Activated T-helper 2 cell treated with anti-CD3 and anti-CD28 coated beads, Interferon-gamma antibody, Interleukin-2, Interleukin-4, amounts not matched to agents 10 μg/mL and 5 μg/mL and 100 μg/mL, durations not matched to agents 14 hours and 24 hours and 36 hours (primary cell): ENCODE measurements at regions not wholly inside any gene's neighbourhood (a gene's known extent, or its start where the extent isn't known, plus 50 kb on each side); places are given as distances from the start of the nearest gene placed in this dataset.
"Not testable (repeated sequence)": the region's sequence is repeated elsewhere in the genome, so short reads cannot be mapped to it uniquely, and the experiment has no call there.

Source experiments
- DNase-seq: peaks from one replicate; pipeline ENCODE4 v3.0.0; 2021; ENCODE audit warnings: low spot score
- H3K27ac Mint-ChIP-seq: one replicate; pipeline ENCODE4 v1.8.0; 2021; ENCODE audit warnings: mixed read lengths
- H3K27me3 Mint-ChIP-seq: one replicate; pipeline ENCODE4 v1.8.0; 2021; ENCODE audit warnings: low read depth, mixed read lengths
- H3K36me3 Mint-ChIP-seq: one replicate; pipeline ENCODE4 v1.8.0; 2021; ENCODE audit warnings: low read depth, mixed read lengths
- H3K4me1 Mint-ChIP-seq: one replicate; pipeline ENCODE4 v1.8.0; 2021; ENCODE audit warnings: low read depth, mixed read lengths
- H3K4me3 Mint-ChIP-seq: one replicate; pipeline ENCODE4 v1.8.0; 2021; ENCODE audit warnings: low read depth, mild to moderate bottlenecking, moderate library complexity, mixed read lengths
- H3K9me3 Mint-ChIP-seq: one replicate; pipeline ENCODE4 v1.8.0; 2021; ENCODE audit warnings: mixed read lengths
- intact Hi-C: fragments of 100-400 bp; cut with micrococcal nuclease; formaldehyde crosslinking; loops from one replicate; pipeline ENCODE4 v1.15.1; 2023

DNA sequence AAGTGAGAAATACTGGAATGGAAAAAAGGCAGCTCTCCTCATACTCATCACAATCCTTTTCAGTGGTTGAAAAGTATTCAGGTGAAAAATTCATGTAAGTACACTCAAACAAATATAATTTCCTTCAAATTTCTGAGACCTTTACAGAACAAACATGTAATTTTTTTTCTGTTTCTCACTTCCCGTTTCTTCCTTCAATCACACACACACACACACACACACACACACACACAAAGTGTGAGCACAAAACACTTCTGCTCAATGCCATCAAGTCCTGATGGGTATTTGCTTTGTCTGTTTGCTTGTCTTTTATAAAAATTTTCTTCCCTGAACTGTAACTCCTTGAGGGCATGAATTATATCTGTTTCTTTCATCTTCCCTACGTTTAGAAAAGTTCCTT is 110.6 kb downstream of the LIG4 start:
- no peak overlapping the region for H3K4me3 Mint-ChIP-seq
- H3K4me1 Mint-ChIP-seq = no peaks in the 10 kb centered on the region
- no peaks in the 10 kb centered on the region for H3K36me3 Mint-ChIP-seq
- DNase-seq = no peak
- no peak overlapping the region for H3K27ac Mint-ChIP-seq
- H3K27me3 Mint-ChIP-seq = no peaks in the 10 kb centered on the region
- intact Hi-C loops = no loop called here
- H3K9me3 Mint-ChIP-seq = no peaks in the 10 kb centered on the region

DNA sequence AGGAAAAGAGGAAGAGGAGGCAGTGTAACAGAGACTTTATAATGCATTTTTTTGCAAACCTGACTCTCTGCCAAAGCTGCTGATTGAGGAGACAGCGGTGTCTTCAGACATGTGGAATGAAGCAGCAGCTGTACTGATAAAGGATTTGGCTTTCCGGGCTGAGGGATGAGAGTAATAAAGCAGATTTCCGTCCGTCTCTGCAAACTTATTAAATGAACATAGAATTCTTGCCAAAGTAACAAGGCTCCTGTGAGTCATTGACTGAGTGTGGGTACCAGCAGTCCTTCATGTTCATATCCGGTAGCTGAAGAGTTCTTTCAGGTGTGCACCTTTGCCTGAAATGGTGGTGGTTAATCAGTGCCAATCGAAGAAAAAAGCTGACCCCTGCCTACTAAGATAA is 112.6 kb downstream of the LIG4 start:
- Mint-ChIP-seq H3K27ac (no peak overlapping the region), H3K9me3 (no peaks in the 10 kb centered on the region), H3K27me3 (no peaks in the 10 kb centered on the region), H3K4me3 (no peak overlapping the region), H3K36me3 (no peaks in the 10 kb centered on the region), H3K4me1 (no peaks in the 10 kb centered on the region)
- intact Hi-C loops = no loop called here
- no peak for DNase-seq

DNA sequence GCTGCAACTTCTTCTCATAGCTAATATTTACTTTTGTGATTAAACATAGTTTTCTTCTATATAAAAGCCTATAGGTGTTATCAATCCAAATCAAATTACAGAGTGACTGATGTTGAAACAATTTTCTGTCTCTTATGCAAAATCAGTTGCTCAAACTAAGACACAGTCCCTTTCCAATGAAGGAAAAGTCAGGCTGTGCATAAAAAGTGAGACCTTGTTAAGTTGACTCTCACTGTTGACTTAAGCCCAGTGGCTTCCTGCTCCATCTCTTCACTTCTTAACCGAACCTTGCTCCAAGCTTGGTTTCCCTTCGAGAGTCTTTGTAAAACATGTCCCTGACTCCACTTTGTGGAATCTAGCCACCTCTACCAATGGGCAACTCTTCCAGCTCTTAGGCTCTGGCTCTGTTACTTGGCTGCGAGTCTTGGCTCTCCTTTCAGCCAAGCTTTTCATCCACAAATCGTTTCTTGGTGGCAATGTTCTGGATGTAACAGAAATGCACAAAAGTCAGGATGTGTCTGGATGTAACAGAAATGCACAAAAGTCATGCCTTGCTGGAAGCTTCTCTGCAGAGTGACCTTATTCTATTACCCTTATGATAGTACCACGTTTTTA is 118.9 kb downstream of the LIG4 start:
- no peaks in the 10 kb centered on the region for H3K36me3 Mint-ChIP-seq
- H3K9me3 Mint-ChIP-seq = no peaks in the 10 kb centered on the region
- no peak overlapping the region for H3K27ac Mint-ChIP-seq
- H3K27me3 Mint-ChIP-seq = no peaks in the 10 kb centered on the region
- DNase-seq = no peak
- intact Hi-C loops = no loop called here
- H3K4me1 Mint-ChIP-seq = no peaks in the 10 kb centered on the region
- no peak overlapping the region for H3K4me3 Mint-ChIP-seq

DNA sequence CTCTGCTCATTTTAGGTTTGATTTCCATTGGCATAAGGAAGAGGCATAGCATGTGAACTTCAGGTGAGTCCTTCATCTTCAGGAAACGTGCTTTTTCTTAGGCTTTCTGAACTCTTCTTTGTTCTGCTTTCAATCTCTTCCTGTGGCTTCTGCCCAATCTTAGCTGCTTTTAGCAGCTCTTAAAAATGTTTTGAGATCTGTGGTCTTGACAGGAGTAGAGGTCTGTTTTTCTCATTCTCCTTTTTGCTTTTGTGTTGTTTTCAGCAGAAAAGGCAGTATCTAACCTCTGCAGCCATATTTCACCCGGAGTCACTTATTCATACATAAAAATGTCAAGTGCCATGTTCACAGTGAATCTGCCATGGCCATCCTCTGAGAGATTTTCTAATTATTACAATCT is 120.3 kb downstream of the LIG4 start:
- no peaks in the 10 kb centered on the region for H3K27me3 Mint-ChIP-seq
- no peaks in the 10 kb centered on the region for H3K36me3 Mint-ChIP-seq
- no peak overlapping the region for H3K27ac Mint-ChIP-seq
- intact Hi-C loops = no loop called here
- H3K4me1 Mint-ChIP-seq = no peaks in the 10 kb centered on the region
- no peak for DNase-seq
- no peak overlapping the region for H3K4me3 Mint-ChIP-seq
- no peaks in the 10 kb centered on the region for H3K9me3 Mint-ChIP-seq

DNA sequence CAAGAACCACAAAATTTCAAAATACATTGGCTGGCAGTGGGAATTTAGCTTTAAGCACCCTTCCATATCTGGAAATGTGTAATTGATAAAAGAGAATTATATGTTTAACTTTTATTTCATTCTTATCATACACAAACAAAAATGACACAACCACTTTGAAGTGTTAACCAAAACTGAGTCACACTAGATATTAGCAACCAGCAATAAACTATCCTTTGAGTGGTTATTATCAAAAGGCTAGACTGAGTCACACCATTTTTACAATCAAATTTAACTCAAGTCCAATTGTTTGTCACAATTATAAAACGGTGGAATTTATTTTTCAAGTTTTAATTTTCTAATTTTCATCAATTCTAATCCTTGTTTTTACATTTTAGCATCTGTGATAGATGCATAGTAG is 121.7 kb downstream of the LIG4 start:
- Mint-ChIP-seq H3K4me1 (no peaks in the 10 kb centered on the region), H3K36me3 (no peaks in the 10 kb centered on the region), H3K9me3 (no peaks in the 10 kb centered on the region), H3K27ac (no peak overlapping the region), H3K27me3 (no peaks in the 10 kb centered on the region), H3K4me3 (no peak overlapping the region)
- intact Hi-C loops = no loop called here
- DNase-seq = no peak

DNA sequence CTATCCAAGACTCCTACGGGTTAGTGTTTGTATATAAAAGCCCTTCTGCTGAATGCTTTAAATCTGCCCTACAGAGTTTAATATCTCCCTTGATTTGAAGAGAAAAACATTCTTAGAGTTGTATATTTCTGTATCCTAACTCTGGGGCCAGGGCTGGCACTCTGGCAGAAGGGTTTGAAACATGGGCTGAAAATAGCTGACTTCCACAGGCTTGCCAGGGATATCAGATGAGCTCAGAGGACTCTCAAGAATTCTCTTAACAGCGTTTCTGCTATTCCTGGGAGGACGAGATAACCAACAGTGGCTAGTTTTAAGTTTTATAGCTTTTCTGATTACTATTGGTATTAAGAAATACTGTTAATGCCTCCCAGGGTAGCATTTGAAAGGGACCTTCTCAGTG is 127.5 kb downstream of the LIG4 start:
- Mint-ChIP-seq H3K36me3 (no peaks in the 10 kb centered on the region), H3K4me3 (no peak overlapping the region), H3K9me3 (no peaks in the 10 kb centered on the region), H3K27ac (no peak overlapping the region), H3K27me3 (no peaks in the 10 kb centered on the region), H3K4me1 (no peaks in the 10 kb centered on the region)
- intact Hi-C loops = no loop called here
- DNase-seq = no peak

DNA sequence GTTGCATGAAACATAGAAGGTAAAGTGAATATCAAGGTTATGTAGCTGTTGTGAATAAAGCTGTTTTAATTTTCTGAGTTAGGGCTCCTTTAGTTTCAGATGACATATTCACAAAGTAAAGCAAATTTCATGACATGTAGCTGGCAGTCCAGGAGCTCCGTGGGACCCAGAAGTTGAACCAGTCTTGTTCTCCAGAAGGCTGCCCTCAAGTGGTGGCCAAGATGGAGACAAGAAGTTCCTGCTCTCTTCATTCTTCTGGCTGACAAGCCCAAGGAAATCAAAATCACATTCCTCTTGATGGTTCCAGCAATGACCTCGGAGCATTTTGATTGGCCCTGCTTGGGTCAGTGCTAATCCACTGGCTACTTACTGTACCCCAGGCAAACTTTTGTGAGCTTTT is 128.7 kb downstream of the LIG4 start:
- H3K27ac Mint-ChIP-seq = no peak overlapping the region
- H3K27me3 Mint-ChIP-seq = no peaks in the 10 kb centered on the region
- intact Hi-C loops = no loop called here
- no peaks in the 10 kb centered on the region for H3K9me3 Mint-ChIP-seq
- no peaks in the 10 kb centered on the region for H3K4me1 Mint-ChIP-seq
- no peaks in the 10 kb centered on the region for H3K36me3 Mint-ChIP-seq
- DNase-seq = no peak
- H3K4me3 Mint-ChIP-seq = no peak overlapping the region

DNA sequence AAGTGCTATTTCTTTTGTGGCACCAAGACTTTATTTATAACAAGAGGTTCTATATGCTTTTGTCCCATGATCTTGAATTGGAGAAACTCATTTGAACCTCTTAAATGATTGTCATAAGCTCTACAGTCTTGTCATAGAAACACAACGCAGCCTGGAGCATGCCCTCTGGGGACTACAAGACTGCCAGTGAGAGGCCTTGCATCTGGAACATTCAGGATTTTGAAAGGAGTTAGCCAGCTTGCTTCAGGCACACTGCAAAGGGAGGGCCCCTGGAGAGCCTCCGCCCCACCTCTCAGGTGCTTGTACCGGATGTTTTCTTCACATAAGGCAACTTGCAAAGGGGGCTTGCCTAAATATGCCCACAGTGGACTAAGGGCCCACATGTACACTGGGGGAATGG is 130.5 kb downstream of the LIG4 start:
- intact Hi-C loops = no loop called here
- no peaks in the 10 kb centered on the region for H3K9me3 Mint-ChIP-seq
- no peak overlapping the region for H3K27ac Mint-ChIP-seq
- no peak for DNase-seq
- H3K27me3 Mint-ChIP-seq = no peaks in the 10 kb centered on the region
- no peaks in the 10 kb centered on the region for H3K4me1 Mint-ChIP-seq
- H3K36me3 Mint-ChIP-seq = no peaks in the 10 kb centered on the region
- H3K4me3 Mint-ChIP-seq = no peak overlapping the region

DNA sequence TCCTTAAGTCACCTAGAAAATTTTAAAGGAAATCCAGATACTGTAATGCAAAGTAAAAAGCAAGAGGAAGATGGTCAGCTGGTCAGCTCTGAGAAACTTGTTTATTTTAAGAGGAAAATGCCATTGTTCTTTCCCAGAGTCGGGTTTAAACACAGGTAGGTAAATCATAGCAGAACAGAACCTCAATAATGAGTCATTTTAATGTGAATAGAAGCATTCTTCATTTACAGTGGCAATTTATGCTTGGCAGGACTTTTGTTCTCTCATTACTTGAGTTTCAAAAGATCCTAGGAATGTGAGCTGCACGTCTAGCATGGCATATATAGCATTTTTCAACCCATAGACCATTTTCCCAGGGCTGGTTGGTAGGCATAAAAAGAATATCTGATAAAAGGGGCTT is 132.3 kb downstream of the LIG4 start:
- peaks cover 8% of the 10 kb centered on the region for H3K9me3 Mint-ChIP-seq
- intact Hi-C loops = no loop called here
- no peak overlapping the region for H3K4me3 Mint-ChIP-seq
- H3K27ac Mint-ChIP-seq = no peak overlapping the region
- H3K27me3 Mint-ChIP-seq = no peaks in the 10 kb centered on the region
- H3K36me3 Mint-ChIP-seq = no peaks in the 10 kb centered on the region
- DNase-seq = no peak
- no peaks in the 10 kb centered on the region for H3K4me1 Mint-ChIP-seq

DNA sequence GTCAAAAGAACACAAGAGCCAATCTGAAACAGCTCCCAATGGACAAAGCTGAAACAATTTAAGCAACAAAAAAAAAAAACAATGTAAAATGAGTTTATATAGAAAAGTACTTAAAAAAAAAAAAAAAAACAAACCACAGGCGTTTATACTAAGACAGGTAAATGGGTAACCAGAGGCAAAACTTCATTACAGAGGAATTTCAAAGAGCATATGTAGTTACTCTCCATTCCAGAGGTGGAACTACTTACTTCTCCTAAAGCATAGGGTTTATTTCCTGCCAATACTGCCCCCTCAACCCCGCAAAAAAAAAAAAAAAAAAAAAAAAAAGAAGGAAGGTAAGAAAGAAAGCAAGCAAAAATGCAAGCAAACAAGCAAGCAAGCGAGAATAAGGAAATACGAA is 132.9 kb downstream of the LIG4 start:
- Mint-ChIP-seq H3K36me3 (no peaks in the 10 kb centered on the region), H3K4me1 (no peaks in the 10 kb centered on the region), H3K9me3 (peaks cover 8% of the 10 kb centered on the region), H3K27me3 (no peaks in the 10 kb centered on the region), H3K27ac (no peak overlapping the region), H3K4me3 (no peak overlapping the region)
- intact Hi-C loops = no loop called here
- no peak for DNase-seq

DNA sequence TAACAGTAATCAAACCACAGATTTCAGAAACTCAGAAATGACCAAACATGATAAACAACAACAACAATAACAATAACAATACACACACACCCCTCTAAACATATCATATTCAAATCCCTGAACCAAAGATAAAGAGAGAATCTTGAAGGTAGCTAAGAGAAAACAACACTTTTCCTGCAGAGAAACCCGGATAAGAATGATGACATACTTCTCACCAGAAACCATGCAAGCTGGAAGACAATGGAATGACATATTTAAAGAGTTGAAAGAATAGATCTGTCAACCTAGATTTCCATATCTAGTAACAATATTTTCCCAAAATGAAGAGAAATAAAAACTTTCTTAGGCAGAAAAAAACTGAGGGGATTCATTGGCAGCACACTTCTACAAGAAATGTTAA is 138.1 kb downstream of the LIG4 start:
- Mint-ChIP-seq H3K9me3 (peaks cover 15% of the 10 kb centered on the region), H3K4me1 (no peaks in the 10 kb centered on the region), H3K36me3 (no peaks in the 10 kb centered on the region), H3K27ac (no peak overlapping the region), H3K4me3 (no peak overlapping the region), H3K27me3 (no peaks in the 10 kb centered on the region)
- intact Hi-C loops = no loop called here
- DNase-seq = no peak

DNA sequence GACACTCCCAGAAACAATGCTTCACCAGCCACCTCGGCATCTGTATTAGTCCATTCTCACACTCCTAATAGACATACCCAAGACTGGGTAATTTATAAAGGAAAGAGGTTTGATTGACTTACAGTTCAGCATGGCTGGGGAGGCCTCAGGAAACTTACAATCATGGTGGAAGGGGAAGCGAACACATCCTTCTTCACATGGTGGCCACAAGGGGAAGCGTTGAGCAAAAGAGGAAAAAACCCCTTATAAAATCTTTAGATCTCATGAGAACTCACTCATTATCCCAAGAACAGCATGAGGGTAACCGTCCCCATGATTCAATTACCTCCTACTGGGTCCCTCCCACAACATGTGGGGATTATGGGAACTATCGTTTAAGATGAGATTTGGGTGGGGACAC is 140.9 kb downstream of the LIG4 start:
- H3K36me3 Mint-ChIP-seq, H3K27ac Mint-ChIP-seq, H3K4me3 Mint-ChIP-seq, intact Hi-C loops, H3K27me3 Mint-ChIP-seq, H3K4me1 Mint-ChIP-seq, DNase-seq: not testable (repeated sequence)
- peaks cover 28% of the 10 kb centered on the region for H3K9me3 Mint-ChIP-seq

DNA sequence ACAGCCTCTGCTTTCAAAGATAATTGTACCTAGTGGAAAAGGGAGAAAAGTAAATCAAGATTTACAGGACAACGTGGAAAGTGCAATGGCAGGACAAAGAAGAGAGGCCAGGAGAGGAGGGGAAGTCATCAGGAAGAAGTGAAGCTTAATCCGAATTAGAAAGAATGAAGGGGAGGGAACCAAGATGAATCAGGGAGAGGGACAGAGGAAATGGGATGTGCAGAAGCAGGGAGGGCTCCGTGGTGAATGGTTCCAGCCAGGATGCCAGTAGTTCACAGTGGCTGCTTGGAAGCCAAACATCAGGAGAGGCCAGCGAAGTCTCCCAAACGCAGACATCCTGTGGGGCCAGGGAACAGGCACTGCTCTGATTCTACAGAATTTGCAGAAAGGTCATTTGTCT is 144.4 kb downstream of the LIG4 start:
- Mint-ChIP-seq H3K9me3 (peaks cover 18% of the 10 kb centered on the region), H3K4me3 (no peak overlapping the region), H3K36me3 (no peaks in the 10 kb centered on the region), H3K4me1 (no peaks in the 10 kb centered on the region), H3K27me3 (no peaks in the 10 kb centered on the region), H3K27ac (no peak overlapping the region)
- intact Hi-C loops = no loop called here
- no peak for DNase-seq

DNA sequence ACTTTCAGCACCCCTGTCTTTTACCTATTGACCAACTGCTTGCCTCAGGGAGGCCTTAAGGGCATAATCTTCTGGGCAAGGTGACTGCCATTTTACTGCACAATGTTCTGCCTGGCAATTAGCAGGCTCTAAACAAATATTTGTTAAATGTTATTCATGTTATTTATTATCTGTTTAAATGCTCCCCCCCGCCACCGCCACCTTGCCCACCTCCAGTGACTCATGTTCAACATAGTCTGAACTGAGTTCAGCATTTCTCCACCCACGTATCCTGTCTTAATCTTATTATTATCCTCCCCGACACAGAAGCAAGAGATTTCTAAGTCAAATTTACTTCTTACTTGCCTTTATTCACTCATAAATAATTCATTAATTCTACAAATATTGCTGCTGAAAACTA is 144.8 kb downstream of the LIG4 start:
- DNase-seq = no peak
- peaks cover 18% of the 10 kb centered on the region for H3K9me3 Mint-ChIP-seq
- H3K27ac Mint-ChIP-seq = no peak overlapping the region

More for the DNA sequence above, 144.8 kb downstream of the LIG4 start:
- no peaks in the 10 kb centered on the region for H3K4me1 Mint-ChIP-seq
- H3K4me3 Mint-ChIP-seq = no peak overlapping the region
- H3K27me3 Mint-ChIP-seq = no peaks in the 10 kb centered on the region
- H3K36me3 Mint-ChIP-seq = no peaks in the 10 kb centered on the region
- intact Hi-C loops = no loop called here
